ENCODE measurements at regions not wholly inside any gene's neighbourhood (a gene's known extent, or its start where the extent isn't known, plus 50 kb on each side); places are given as distances from the start of the nearest gene placed in this dataset.

DNA sequence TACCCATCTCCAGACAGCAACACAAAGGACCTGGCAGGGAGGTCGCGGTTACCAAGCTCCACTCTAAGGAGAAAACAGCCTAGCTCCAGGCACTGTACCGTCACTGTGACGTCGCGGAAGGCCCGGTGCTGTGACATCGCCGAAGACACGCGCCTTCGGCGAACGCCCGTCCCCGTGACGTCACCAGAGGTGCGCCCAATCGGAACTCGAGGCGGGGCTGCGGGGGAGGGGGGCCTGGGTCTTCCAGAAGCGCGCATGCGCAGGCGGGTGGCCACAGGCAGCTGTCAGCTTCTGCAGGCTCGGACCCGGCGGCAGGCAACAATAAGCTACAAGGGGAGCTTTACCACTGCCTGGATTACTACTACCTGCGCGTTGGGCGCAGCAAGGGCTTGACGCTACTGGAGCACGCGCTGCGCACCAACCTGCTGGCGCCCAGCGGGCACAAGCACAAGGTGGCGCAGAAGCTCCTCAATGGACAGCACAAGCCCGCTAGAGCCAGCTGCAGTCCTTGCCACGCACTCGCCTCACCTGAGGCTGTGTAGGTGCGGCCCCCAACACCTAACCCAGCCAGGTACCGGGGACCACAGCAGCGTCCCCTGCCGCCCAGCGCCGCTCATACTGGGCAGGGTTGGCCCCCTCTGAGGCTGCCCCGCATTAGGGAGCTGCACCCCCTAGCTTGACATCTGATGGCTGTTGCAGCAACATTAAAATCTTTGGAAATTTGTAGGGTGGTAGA, 208.4 kb downstream of the TPST1 start:
- TF ChIP-seq, protein P1, sequence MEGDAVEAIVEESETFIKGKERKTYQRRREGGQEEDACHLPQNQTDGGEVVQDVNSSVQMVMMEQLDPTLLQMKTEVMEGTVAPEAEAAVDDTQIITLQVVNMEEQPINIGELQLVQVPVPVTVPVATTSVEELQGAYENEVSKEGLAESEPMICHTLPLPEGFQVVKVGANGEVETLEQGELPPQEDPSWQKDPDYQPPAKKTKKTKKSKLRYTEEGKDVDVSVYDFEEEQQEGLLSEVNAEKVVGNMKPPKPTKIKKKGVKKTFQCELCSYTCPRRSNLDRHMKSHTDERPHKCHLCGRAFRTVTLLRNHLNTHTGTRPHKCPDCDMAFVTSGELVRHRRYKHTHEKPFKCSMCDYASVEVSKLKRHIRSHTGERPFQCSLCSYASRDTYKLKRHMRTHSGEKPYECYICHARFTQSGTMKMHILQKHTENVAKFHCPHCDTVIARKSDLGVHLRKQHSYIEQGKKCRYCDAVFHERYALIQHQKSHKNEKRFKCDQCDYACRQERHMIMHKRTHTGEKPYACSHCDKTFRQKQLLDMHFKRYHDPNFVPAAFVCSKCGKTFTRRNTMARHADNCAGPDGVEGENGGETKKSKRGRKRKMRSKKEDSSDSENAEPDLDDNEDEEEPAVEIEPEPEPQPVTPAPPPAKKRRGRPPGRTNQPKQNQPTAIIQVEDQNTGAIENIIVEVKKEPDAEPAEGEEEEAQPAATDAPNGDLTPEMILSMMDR (IDR thresholded peaks at IDR 0.05), result no peak
- no peaks in the 10 kb centered on the region for H3K9me3 ChIP-seq
- no peaks in the 10 kb centered on the region for H3K4me1 ChIP-seq (ENCODE audit: low read depth)
- intact Hi-C loops (cut with DNase I, micrococcal nuclease), result no loop called here
- ATAC-seq (peak; percentile 98), DNase-seq (peak; percentile 88 to 89 (median 88))
- H3K4me3 ChIP-seq, result no peak overlapping the region
- no peaks in the 10 kb centered on the region for H3K36me3 ChIP-seq (ENCODE audit: low read depth)

DNA sequence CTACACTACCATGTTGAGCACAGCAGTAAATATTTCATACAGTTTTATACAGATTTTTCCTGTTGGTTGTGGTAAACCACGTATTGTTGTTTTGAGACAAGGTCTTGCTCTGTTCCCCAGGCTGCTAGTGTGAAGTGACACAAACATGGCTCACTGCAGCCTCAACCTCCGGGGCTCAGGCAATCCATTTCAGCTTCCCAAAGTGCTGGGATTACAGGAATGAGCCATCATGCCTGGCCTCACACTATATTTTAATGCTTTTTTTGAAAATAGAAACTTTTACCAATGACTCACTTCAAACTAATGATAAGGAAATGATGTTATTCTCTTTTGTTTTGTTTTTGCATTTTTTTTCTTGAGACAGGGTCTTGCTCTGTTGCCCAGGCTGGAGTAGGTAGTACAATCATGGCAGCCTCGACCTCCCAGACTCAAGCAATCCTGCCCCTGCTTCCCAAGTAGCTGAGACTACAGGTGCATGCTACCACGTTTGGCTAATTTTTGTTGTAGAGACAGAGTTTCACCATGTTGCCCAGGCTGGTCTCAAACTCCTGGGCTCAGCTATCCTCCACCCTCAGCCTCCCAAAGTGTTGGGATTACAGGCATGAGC, 210.6 kb downstream of the TPST1 start:
- H3K36me3 ChIP-seq (ENCODE audit: low read depth), result no peaks in the 10 kb centered on the region
- H3K9me3 ChIP-seq, result no peaks in the 10 kb centered on the region
- ATAC-seq (no peak), DNase-seq (no peak)
- H3K4me3 ChIP-seq, result no peak overlapping the region
- TF ChIP-seq, protein P1 (IDR thresholded peaks at IDR 0.05), result no peak
- H3K4me1 ChIP-seq (ENCODE audit: low read depth), result no peaks in the 10 kb centered on the region
- intact Hi-C loops (cut with DNase I, micrococcal nuclease), result no loop called here

DNA sequence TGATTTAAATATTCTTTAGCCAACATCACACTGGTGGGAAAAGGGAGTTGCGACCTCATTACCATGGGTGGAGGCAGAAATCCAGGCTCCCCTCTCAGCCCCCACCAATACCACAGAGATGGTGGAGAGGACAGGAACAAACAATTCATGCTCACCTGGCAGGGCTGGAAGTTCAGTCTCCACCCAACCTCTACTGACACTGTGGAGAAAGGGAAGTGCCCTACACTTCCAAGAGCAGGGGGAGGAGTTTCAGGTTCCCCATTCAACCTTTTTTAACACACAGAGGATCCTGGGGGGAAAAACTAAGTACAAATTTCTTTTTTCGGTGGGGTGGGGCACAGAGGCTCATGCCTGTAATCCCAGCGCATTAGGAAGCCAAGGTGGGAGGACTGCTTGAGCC, 210.1 kb upstream of the KCTD7 start:
- intact Hi-C loops (cut with DNase I, micrococcal nuclease), result no loop called here
- peak; percentile 35 for ATAC-seq
- no peaks in the 10 kb centered on the region for H3K36me3 ChIP-seq (ENCODE audit: low read depth)
- no peaks in the 10 kb centered on the region for H3K9me3 ChIP-seq
- DNase-seq, result no peak
- H3K4me1 ChIP-seq (ENCODE audit: low read depth), result no peaks in the 10 kb centered on the region
- no peak overlapping the region for H3K4me3 ChIP-seq
- TF ChIP-seq, protein P1 (IDR thresholded peaks at IDR 0.05), result no peak

DNA sequence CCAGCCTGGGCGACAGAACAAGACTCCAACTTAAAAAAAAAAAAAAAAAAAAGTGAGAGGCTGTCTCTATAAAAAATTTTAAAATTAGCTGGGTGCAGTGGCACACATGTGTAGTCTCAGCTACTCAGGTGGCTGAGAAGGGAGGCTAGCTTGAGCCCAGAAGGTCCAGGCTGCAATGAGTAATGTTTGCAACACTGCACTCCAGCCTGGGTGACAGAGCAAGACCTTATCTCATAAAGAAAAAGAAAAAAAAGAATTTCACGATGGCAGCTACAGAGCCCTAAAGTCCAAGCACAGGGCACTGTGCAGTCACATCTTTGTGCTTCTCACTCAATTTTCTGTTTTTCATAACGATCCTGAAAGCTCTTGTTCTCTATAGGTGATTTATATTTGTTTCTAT, 209.5 kb upstream of the KCTD7 start:
- intact Hi-C loops (cut with DNase I, micrococcal nuclease), result no loop called here
- no peak overlapping the region for H3K4me3 ChIP-seq
- TF ChIP-seq, protein P1 (IDR thresholded peaks at IDR 0.05), result no peak
- H3K9me3 ChIP-seq, result no peaks in the 10 kb centered on the region
- no peak for DNase-seq
- no peaks in the 10 kb centered on the region for H3K36me3 ChIP-seq (ENCODE audit: low read depth)
- no peak for ATAC-seq
- H3K4me1 ChIP-seq (ENCODE audit: low read depth), result no peaks in the 10 kb centered on the region

DNA sequence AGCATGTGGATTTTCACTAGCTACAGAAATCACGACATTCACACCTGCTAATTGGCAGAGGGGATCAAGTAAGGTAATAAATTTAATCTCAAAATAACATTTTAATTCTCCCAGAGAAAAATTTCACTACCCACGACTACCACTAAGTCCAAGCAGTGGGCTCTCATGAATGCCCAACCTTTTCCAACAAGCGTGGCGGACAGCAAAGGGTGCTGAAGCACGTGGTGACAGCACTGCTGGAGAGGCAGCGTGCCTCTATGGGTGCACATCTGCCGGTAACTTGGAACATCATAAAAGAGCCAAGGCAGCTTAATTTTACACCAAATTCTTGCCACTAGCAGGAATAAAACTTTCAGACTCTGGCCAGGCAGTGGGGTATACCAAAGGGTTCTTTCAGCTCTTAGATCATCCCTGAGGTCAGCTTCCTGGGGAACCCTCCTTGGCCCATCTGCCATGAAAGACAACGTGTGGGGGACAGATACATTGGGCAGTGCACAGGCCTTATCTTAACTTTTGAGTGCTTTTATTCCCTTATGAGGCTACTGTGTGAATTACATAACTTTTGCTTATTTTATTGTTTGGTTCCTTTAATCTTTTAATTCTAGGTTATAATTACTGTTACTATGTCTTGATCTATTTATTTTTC, 206.7 kb upstream of the KCTD7 start:
- TF ChIP-seq, protein P1 (IDR thresholded peaks at IDR 0.05), result no peak
- ATAC-seq (no peak), DNase-seq (no peak)
- Histone ChIP-seq H3K9me3 (no peaks in the 10 kb centered on the region), H3K4me3 (no peak overlapping the region), H3K4me1 (ENCODE audit: low read depth) (no peaks in the 10 kb centered on the region), H3K36me3 (ENCODE audit: low read depth) (no peaks in the 10 kb centered on the region)
- intact Hi-C loops (cut with DNase I, micrococcal nuclease), result no loop called here
